ENCODE measurements at regions not wholly inside any gene's neighbourhood (a gene's known extent, or its start where the extent isn't known, plus 50 kb on each side); places are given as distances from the start of the nearest gene placed in this dataset.
"Not testable (repeated sequence)": the region's sequence is repeated elsewhere in the genome, so short reads cannot be mapped to it uniquely, and the experiment has no call there.

- no peak for DNase-seq
These were observed 102.5 kb upstream of the SLC35G4 start for GRCh38 chr18:11506856-11507255.

- DNase-seq, result no peak
These were observed 103.4 kb upstream of the SLC35G4 start for GRCh38 chr18:11505993-11506392.

- no peak for DNase-seq
These were observed 104.4 kb upstream of the SLC35G4 start for GRCh38 chr18:11504962-11505361.

- DNase-seq, result no peak
These were observed 107.0 kb upstream of the SLC35G4 start for GRCh38 chr18:11502368-11502767.

- no peak for DNase-seq
These were observed 108.0 kb upstream of the SLC35G4 start for GRCh38 chr18:11501352-11501751.

- no peak for DNase-seq
These were observed 109.0 kb upstream of the SLC35G4 start for GRCh38 chr18:11500153-11501122.

- DNase-seq, result no peak
These were observed 110.6 kb upstream of the SLC35G4 start for GRCh38 chr18:11498821-11499220.

- no peak for DNase-seq
These were observed 111.8 kb upstream of the SLC35G4 start for GRCh38 chr18:11497585-11497984.

GRCh38 chr18:11496526-11497172 lies 112.7 kb upstream of the SLC35G4 start:
- DNase-seq, result no peak

- no peak for DNase-seq
These were observed 114.0 kb upstream of the SLC35G4 start for GRCh38 chr18:11495441-11495840.

- no peak for DNase-seq
These were observed 115.3 kb upstream of the SLC35G4 start for GRCh38 chr18:11494107-11494506.

- no peak for DNase-seq
These were observed 120.0 kb upstream of the SLC35G4 start for GRCh38 chr18:11489266-11489899.

- no peak for DNase-seq
These were observed 121.2 kb upstream of the SLC35G4 start for GRCh38 chr18:11488175-11488574.

- DNase-seq, result no peak
These were observed 122.0 kb upstream of the SLC35G4 start for GRCh38 chr18:11487390-11487789.

GRCh38 chr18:11482271-11482670 lies 127.1 kb upstream of the SLC35G4 start:
- no peak for DNase-seq

GRCh38 chr18:11480692-11481091 lies 128.7 kb upstream of the SLC35G4 start:
- no peak for DNase-seq

GRCh38 chr18:11479031-11479430 lies 130.4 kb upstream of the SLC35G4 start:
- DNase-seq, result not testable (repeated sequence)

GRCh38 chr18:11470941-11471340 lies 138.5 kb upstream of the SLC35G4 start:
- DNase-seq, result no peak

- no peak for DNase-seq
These were observed 140.8 kb upstream of the SLC35G4 start for GRCh38 chr18:11468617-11469016.

GRCh38 chr18:11468120-11468519 lies 141.3 kb upstream of the SLC35G4 start:
- DNase-seq, result no peak

GRCh38 chr18:11467611-11468010 lies 141.8 kb upstream of the SLC35G4 start:
- DNase-seq, result no peak

- DNase-seq, result no peak
These were observed 145.3 kb upstream of the SLC35G4 start for GRCh38 chr18:11464129-11464528.

- DNase-seq, result no peak
These were observed 150.9 kb upstream of the SLC35G4 start for GRCh38 chr18:11458447-11458846.

- DNase-seq, result not testable (repeated sequence)
These were observed 151.5 kb upstream of the SLC35G4 start for GRCh38 chr18:11457853-11458252.

Measured in activated CD4-positive, alpha-beta T cell treated with anti-CD3 and anti-CD28 coated beads, Interleukin-2, amount 50 U/mL, for 4 hours (primary cell).